Naive B cell (primary cell): ENCODE measurements at regions not wholly inside any gene's neighbourhood (a gene's known extent, or its start where the extent isn't known, plus 50 kb on each side); places are given as distances from the start of the nearest gene placed in this dataset.
"Not testable (repeated sequence)": the region's sequence is repeated elsewhere in the genome, so short reads cannot be mapped to it uniquely, and the experiment has no call there.

ENCODE experiments used
- ATAC-seq, 2 donors: fragments of 150-1000 bp; cut with Tn5 transposase; 2 replicates each; pipeline ENCODE4 v1.10.0; 2021; ENCODE audit warnings: low read depth in 2 of 2, mild to moderate bottlenecking in 2 of 2, moderate library complexity in 2 of 2
- DNase-seq: peaks from one replicate; pipeline ENCODE4 v3.0.0; 2022
- H3K27ac Mint-ChIP-seq, 6 donors: one replicate each; pipeline ENCODE4 v1.8.0; 2020 to 2022; ENCODE audit warnings: mild to moderate bottlenecking in 6 of 6, mixed read lengths in 6 of 6, moderate library complexity in 5 of 6, inconsistent platforms in 2 of 6
- H3K27me3 Mint-ChIP-seq, 3 donors: one replicate each; pipeline ENCODE4 v1.8.0; 2021 to 2022; ENCODE audit warnings: mixed read lengths in 3 of 3, mild to moderate bottlenecking in 1 of 3
- H3K36me3 Mint-ChIP-seq, 2 donors: one replicate each; pipeline ENCODE4 v1.8.0; 2020 to 2022; ENCODE audit warnings: mixed read lengths in 2 of 2, inconsistent platforms in 1 of 2, mild to moderate bottlenecking in 1 of 2
- H3K4me1 Mint-ChIP-seq, 3 donors: one replicate each; pipeline ENCODE4 v1.8.0; 2020 to 2022; ENCODE audit warnings: mixed read lengths in 3 of 3, inconsistent platforms in 1 of 3, mild to moderate bottlenecking in 1 of 3, moderate library complexity in 1 of 3
- H3K4me3 Mint-ChIP-seq, 8 donors: one replicate each; pipeline ENCODE4 v1.8.0; 2020 to 2022; ENCODE audit warnings: mild to moderate bottlenecking in 8 of 8, mixed read lengths in 8 of 8, moderate library complexity in 8 of 8, inconsistent platforms in 2 of 8
- H3K9me3 Mint-ChIP-seq, 7 donors: one replicate each; pipeline ENCODE4 v1.8.0; 2020 to 2022; ENCODE audit warnings: mixed read lengths in 7 of 7, mild to moderate bottlenecking in 5 of 7, inconsistent platforms in 2 of 7, moderate library complexity in 1 of 7

GRCh38 chr12:33757701-33758100, 264.6 kb upstream of the ALG10 start:
- Mint-ChIP-seq H3K27ac (no peak overlapping the region), H3K9me3 (peaks cover 0 to 18% (median 5%) of the 10 kb centered on the region in 7 donors), H3K27me3 (no peaks in the 10 kb centered on the region), H3K4me3 (no peak overlapping the region), H3K36me3 (no peaks in the 10 kb centered on the region), H3K4me1 (no peaks in the 10 kb centered on the region)
- ATAC-seq (no peak), DNase-seq (no peak)

DNA sequence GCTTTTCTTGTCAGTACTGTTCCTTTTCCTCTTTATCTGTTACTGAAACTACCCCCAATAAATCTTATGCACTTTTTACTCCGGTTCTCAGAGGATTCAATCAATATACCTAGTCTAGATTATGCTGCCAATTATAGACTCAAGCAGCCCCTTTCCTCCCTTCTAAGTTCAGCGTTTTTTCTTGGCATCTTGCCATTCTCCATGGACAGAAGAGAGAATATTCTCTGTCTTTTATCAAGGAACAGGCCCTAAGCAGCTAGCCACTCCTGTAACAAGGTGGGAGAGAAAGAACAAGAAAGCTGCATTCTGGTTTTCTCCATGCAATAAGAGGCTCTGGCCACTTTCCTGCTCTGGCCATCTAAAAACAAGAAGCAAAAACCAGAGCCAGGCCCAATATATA, 263.0 kb upstream of the ALG10 start:
- Mint-ChIP-seq H3K9me3 (peaks cover 0 to 22% (median 2%) of the 10 kb centered on the region in 7 donors), H3K4me3 (no peak overlapping the region), H3K36me3 (no peaks in the 10 kb centered on the region), H3K27ac (no peak overlapping the region), H3K27me3 (no peaks in the 10 kb centered on the region), H3K4me1 (no peaks in the 10 kb centered on the region)
- DNase-seq (no peak), ATAC-seq (no peak)

- Mint-ChIP-seq H3K9me3 (peaks cover 0 to 10% (median 0%) of the 10 kb centered on the region in 7 donors), H3K4me1 (no peaks in the 10 kb centered on the region), H3K4me3 (no peak overlapping the region), H3K36me3 (no peaks in the 10 kb centered on the region), H3K27me3 (no peaks in the 10 kb centered on the region), H3K27ac (no peak overlapping the region)
- DNase-seq: no peak
- no peak for ATAC-seq
Measured at GRCh38 chr12:33763331-33763730, 259.0 kb upstream of the ALG10 start.

- H3K27me3 Mint-ChIP-seq: no peaks in the 10 kb centered on the region
- ATAC-seq: no peak
- peaks cover 0 to 10% (median 6%) of the 10 kb centered on the region in 7 donors for H3K9me3 Mint-ChIP-seq
- no peaks in the 10 kb centered on the region for H3K4me1 Mint-ChIP-seq
- no peaks in the 10 kb centered on the region for H3K36me3 Mint-ChIP-seq
- no peak overlapping the region for H3K4me3 Mint-ChIP-seq
- H3K27ac Mint-ChIP-seq: no peak overlapping the region
- DNase-seq: no peak
Measured at GRCh38 chr12:33770652-33771051, 251.6 kb upstream of the ALG10 start.

DNA sequence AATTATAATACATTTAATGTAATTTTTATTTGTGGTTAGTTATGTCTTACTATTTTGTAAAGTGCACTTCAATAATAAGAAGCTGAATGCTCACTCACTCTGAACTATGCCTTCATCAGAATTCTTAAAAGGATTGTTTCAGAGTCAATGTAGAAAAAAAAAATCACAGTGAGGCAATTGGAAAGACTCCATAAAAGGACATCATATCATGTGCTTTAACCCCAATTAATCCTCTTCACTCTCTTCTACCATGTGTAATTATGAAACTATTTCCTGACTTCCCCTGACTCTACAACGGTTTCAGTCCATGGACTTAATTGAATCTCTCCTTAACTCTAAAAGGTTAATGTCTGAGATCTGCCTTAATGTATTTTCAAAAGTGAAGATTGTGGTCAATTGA, 250.4 kb upstream of the ALG10 start:
- no peak overlapping the region for H3K27ac Mint-ChIP-seq
- no peak overlapping the region for H3K4me3 Mint-ChIP-seq
- H3K36me3 Mint-ChIP-seq: no peaks in the 10 kb centered on the region
- H3K27me3 Mint-ChIP-seq: no peaks in the 10 kb centered on the region
- H3K4me1 Mint-ChIP-seq: no peaks in the 10 kb centered on the region
- DNase-seq (no peak), ATAC-seq (no peak)
- peaks cover 0 to 13% (median 7%) of the 10 kb centered on the region in 7 donors for H3K9me3 Mint-ChIP-seq

- H3K4me3 Mint-ChIP-seq, DNase-seq, ATAC-seq, H3K4me1 Mint-ChIP-seq, H3K36me3 Mint-ChIP-seq, H3K27me3 Mint-ChIP-seq, H3K27ac Mint-ChIP-seq: not testable (repeated sequence)
- peaks cover 0 to 13% (median 8%) of the 10 kb centered on the region in 7 donors for H3K9me3 Mint-ChIP-seq
Measured at GRCh38 chr12:33773091-33773490, 249.2 kb upstream of the ALG10 start.

- no peaks in the 10 kb centered on the region for H3K4me1 Mint-ChIP-seq
- H3K9me3 Mint-ChIP-seq: peaks cover 0 to 16% (median 6%) of the 10 kb centered on the region in 7 donors
- no peak overlapping the region for H3K4me3 Mint-ChIP-seq
- no peaks in the 10 kb centered on the region for H3K27me3 Mint-ChIP-seq
- H3K27ac Mint-ChIP-seq: no peak overlapping the region
- ATAC-seq (no peak), DNase-seq (no peak)
- H3K36me3 Mint-ChIP-seq: no peaks in the 10 kb centered on the region
Measured at GRCh38 chr12:33786532-33786931, 235.8 kb upstream of the ALG10 start.

GRCh38 chr12:33794954-33795353, 227.3 kb upstream of the ALG10 start:
- DNase-seq (no peak), ATAC-seq (no peak)
- Mint-ChIP-seq H3K4me3 (no peak overlapping the region), H3K27ac (no peak overlapping the region), H3K9me3 (peaks cover 5 to 43% (median 18%) of the 10 kb centered on the region in 7 donors), H3K4me1 (no peaks in the 10 kb centered on the region), H3K27me3 (no peaks in the 10 kb centered on the region), H3K36me3 (no peaks in the 10 kb centered on the region)

DNA sequence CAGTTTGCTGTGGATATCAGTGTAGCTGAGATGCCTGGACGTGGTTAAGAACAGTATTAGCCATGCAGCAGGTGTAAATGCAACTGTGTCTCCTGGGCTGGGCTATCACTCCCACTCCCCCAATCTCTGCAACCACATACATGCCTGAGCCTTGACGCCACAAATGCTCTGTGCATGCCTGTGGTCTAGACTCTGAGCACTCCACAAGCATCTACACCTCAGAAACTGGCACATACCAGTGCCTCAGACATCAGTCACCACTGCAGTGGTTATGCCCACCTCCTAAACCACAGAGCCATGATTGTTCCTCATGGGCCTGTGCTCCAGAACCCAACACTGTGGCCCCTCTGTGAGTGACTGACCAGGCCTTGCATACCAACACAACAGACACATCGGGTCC, 226.8 kb upstream of the ALG10 start:
- no peak for ATAC-seq
- Mint-ChIP-seq H3K36me3 (no peaks in the 10 kb centered on the region), H3K4me3 (no peak overlapping the region), H3K9me3 (peaks cover 6 to 38% (median 23%) of the 10 kb centered on the region in 7 donors), H3K27ac (no peak overlapping the region), H3K4me1 (no peaks in the 10 kb centered on the region), H3K27me3 (no peaks in the 10 kb centered on the region)
- no peak for DNase-seq

DNA sequence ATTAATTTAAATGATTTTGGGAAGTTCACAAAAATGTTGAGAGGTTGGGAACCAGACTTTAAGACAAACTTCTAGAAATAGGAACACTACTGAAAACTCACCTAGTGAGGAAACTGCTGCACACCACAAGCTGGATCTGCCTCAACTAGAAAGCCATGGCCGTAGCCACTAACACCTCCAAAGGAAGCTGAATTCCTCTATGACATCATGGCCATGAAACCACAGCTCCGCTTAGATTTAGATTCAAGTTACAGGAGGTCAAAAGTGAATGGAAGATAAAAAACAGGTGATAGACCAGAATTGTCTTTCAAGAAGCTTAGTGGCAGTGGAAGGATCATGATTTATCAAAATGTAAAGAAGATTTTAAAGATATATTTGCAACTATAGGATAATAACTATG, 208.8 kb upstream of the ALG10 start:
- H3K27me3 Mint-ChIP-seq: no peaks in the 10 kb centered on the region
- ATAC-seq (no peak), DNase-seq (no peak)
- H3K9me3 Mint-ChIP-seq: peaks cover 2 to 17% (median 8%) of the 10 kb centered on the region in 7 donors
- H3K36me3 Mint-ChIP-seq: no peaks in the 10 kb centered on the region
- no peak overlapping the region for H3K27ac Mint-ChIP-seq
- H3K4me1 Mint-ChIP-seq: no peaks in the 10 kb centered on the region
- no peak overlapping the region for H3K4me3 Mint-ChIP-seq

DNA sequence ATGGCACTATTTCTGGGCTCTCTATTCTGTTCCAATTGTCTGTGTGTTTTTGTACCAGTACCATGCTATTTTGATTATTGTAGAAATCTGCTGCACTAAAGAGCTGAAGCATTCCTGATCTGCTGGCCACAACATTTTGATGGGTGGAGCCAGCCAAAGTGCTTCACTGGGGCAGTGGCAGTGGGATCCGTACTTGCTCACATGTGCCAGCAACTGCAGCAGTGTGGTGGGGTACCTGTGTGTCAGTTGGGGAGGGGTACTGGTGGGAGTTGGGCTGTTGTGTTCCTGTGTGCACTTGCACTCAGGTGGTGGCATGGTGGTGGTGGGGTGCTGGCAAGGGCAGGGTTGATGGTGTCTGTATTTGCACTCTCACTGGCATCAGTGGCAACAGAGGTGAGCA, 204.6 kb upstream of the ALG10 start:
- H3K4me1 Mint-ChIP-seq: no peaks in the 10 kb centered on the region
- H3K4me3 Mint-ChIP-seq: no peak overlapping the region
- no peak for DNase-seq
- no peaks in the 10 kb centered on the region for H3K27me3 Mint-ChIP-seq
- no peak for ATAC-seq
- peak overlapping the region in 1 of 6 donors; percentile 44 for H3K27ac Mint-ChIP-seq
- H3K36me3 Mint-ChIP-seq: no peaks in the 10 kb centered on the region
- H3K9me3 Mint-ChIP-seq: peaks cover 2 to 21% (median 8%) of the 10 kb centered on the region in 7 donors

DNA sequence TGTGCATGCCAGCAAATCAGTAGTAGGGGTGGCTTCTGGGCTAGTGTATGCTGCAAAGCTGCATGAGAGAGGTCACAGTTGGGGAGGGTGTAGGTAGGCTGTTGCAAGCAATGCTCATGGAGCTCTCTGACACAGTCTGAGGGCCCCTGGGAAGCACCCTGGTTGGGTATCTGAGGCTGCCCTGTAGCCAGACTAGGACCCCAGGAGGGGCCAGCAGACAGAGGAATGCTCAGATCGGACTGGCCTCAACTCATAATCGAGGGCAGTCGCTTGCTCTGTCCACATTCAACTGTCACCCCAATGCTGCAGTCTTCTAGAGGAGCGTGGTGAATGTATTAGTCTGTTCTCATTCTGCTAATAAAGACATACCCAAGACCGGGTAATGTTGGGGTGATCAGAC, 204.0 kb upstream of the ALG10 start:
- DNase-seq: no peak
- H3K27ac Mint-ChIP-seq: no peak overlapping the region

DNA sequence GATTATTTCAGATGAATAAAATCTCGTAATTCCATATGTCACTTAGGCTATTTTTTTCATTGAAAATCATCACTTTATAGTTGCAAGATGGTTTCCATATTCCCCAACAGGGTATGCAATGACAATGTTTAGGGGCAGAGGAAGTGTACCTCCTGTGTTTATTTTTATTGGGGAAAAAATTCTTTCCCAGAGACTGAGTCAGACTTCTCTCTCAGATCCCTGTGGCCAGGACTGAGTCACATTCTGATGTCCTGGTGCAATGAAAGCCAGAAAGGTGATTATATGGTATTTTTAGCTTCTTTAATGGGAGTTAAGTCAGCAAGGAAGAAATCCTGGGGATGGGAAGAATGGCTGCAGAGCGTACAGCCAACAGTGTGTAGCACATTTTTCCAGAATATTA, 196.9 kb upstream of the ALG10 start:
- no peak overlapping the region for H3K4me3 Mint-ChIP-seq
- H3K27me3 Mint-ChIP-seq: no peaks in the 10 kb centered on the region
- H3K27ac Mint-ChIP-seq: no peak overlapping the region
- no peaks in the 10 kb centered on the region for H3K36me3 Mint-ChIP-seq
- H3K9me3 Mint-ChIP-seq: peaks cover 0 to 5% (median 3%) of the 10 kb centered on the region in 7 donors
- no peak for DNase-seq
- ATAC-seq: no peak
- H3K4me1 Mint-ChIP-seq: no peaks in the 10 kb centered on the region

More for the DNA sequence above, 204.0 kb upstream of the ALG10 start:
- Mint-ChIP-seq H3K4me1 (no peaks in the 10 kb centered on the region), H3K4me3 (no peak overlapping the region), H3K36me3 (no peaks in the 10 kb centered on the region), H3K9me3 (peaks cover 2 to 19% (median 8%) of the 10 kb centered on the region in 7 donors), H3K27me3 (no peaks in the 10 kb centered on the region)
- ATAC-seq: no peak

DNA sequence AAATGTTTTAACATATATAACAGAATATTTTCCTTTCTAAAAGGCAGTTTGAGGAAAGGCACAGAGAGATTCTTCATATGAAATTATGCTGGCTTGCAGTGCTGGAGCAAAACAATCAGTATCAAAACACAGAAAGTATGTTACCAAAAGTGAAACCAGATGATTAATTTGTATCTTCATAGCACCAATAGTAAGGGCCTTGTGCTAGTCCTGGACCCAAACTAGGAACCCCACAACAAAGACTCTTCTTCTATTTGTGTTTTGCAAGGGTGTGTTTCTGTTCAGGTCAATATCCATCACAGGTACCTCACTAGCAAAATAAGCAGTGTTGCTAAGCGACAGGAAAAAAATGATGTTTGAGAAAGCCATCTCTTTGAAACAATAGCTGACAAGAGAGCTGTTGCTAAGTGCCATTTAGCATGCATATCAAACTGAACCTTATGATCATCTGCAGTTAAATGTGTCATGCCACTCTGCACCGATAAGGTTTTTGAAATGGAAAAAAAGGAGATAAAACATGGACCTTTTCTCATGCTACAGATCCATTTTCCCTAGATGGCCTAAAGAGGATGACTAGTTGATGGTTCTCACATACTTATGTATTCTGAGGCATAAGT, 196.2 kb upstream of the ALG10 start:
- Mint-ChIP-seq H3K9me3 (peaks cover 0 to 5% (median 3%) of the 10 kb centered on the region in 7 donors), H3K4me3 (no peak overlapping the region), H3K27me3 (no peaks in the 10 kb centered on the region), H3K27ac (no peak overlapping the region), H3K4me1 (no peaks in the 10 kb centered on the region), H3K36me3 (no peaks in the 10 kb centered on the region)
- no peak for DNase-seq
- ATAC-seq: no peak

DNA sequence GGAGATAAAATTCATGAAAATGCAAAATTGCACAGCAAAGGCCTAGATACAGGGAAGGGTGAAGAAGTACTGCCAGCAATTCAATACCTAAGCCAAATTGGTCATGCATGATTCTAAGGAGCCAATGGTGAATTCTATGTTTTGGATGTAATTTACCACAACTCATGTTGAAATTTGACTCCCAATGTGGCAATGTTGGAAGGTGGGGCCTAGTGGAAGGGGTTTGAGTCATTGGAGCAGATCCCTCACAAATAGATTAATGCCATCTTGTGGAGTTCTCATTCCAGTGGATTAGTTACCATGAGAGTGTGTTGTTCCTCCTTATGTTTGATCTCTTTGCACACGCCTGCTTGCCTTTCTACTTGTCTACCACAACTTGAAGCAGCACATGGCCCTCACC, 194.0 kb upstream of the ALG10 start:
- no peaks in the 10 kb centered on the region for H3K27me3 Mint-ChIP-seq
- no peaks in the 10 kb centered on the region for H3K36me3 Mint-ChIP-seq
- no peak for ATAC-seq
- H3K4me1 Mint-ChIP-seq: no peaks in the 10 kb centered on the region
- no peak overlapping the region for H3K27ac Mint-ChIP-seq
- H3K4me3 Mint-ChIP-seq: no peak overlapping the region
- peaks cover 0 to 5% (median 0%) of the 10 kb centered on the region in 7 donors for H3K9me3 Mint-ChIP-seq
- no peak for DNase-seq
